Panc1 (cell line): ENCODE measurements at regions not wholly inside any gene's neighbourhood (a gene's known extent, or its start where the extent isn't known, plus 50 kb on each side); places are given as distances from the start of the nearest gene placed in this dataset.

Source experiments
- ATAC-seq: fragments of 200-7000 bp; cut with Tn5 transposase; 2 replicates; pipeline ENCODE4 v1.9.1; 2020; ENCODE audit warnings: mild to moderate bottlenecking, moderate library complexity
- BruUV-seq: library from RNA; stranded (reverse); fragments of 400-500 nt; replicated peaks from 2 replicates; lab custom pipeline; 2021; lab: Mats Ljungman, UMichigan
- CTCF ChIA-PET: fragments of 300-600 bp; sonication (Branson Sonifier 250); formaldehyde crosslinking; loops from one replicate; lab custom pipeline; 2022; ENCODE audit warnings: antibody characterized with exemption; lab: Charles Lee
- POLR2A ChIA-PET: fragments of 300-600 bp; sonication (Branson Sonifier 250); formaldehyde crosslinking; loops from one replicate; lab custom pipeline; 2022; ENCODE audit warnings: antibody characterized with exemption; lab: Charles Lee
- DNase-seq: peaks from one replicate; pipeline ENCODE4 v3.0.0-alpha.2; 2010; ENCODE audit warnings: low read depth, low spot score
- H3K27ac ChIP-seq: 2 replicates; pipeline ENCODE4 v1.5.1; 2011; ENCODE audit warnings: mild to moderate bottlenecking, low read length, inconsistent platforms
- H3K27me3 ChIP-seq: fragments of 200-500 bp; sonication (Bioruptor generic); 2 replicates; pipeline ENCODE4 v1.6.0; 2014; ENCODE audit warnings: low read length, inconsistent platforms; ENCODE audit not compliant: control insufficient read depth, insufficient read depth
- H3K36me3 ChIP-seq: fragments of 200-500 bp; sonication (Bioruptor generic); 2 replicates; pipeline ENCODE4 v1.5.1; 2014; ENCODE audit warnings: inconsistent platforms, mild to moderate bottlenecking, low read length, moderate library complexity; ENCODE audit not compliant: control insufficient read depth, insufficient read depth
- H3K4me1 ChIP-seq: 2 replicates; pipeline ENCODE4 v1.5.1; 2011; ENCODE audit warnings: inconsistent platforms, mild to moderate bottlenecking, low read length, moderate library complexity; ENCODE audit not compliant: control insufficient read depth, insufficient read depth
- H3K4me3 ChIP-seq, 2 experiments: 2 replicates each; pipeline ENCODE4 v1.5.1; 2011 to 2012; ENCODE audit warnings: low read depth in 2 of 2, low read length in 2 of 2, mild to moderate bottlenecking in 2 of 2, inconsistent platforms in 1 of 2, moderate library complexity in 1 of 2
- H3K9me3 ChIP-seq: fragments of 200-500 bp; sonication (Bioruptor generic); 2 replicates; pipeline ENCODE4 v1.5.1; 2014; ENCODE audit warnings: low read depth, mild to moderate bottlenecking, inconsistent platforms, low read length, moderate library complexity; ENCODE audit not compliant: control insufficient read depth, insufficient read depth
- CTCF ChIP-seq: fragments of 450-650 bp; IDR thresholded peaks from 2 replicates; pipeline ENCODE4 v1.5.1; 2017; ENCODE audit warnings: mild to moderate bottlenecking
- POLR2AphosphoS5 ChIP-seq: IDR thresholded peaks from 2 replicates; pipeline ENCODE4 v1.6.1; 2012; ENCODE audit warnings: mild to moderate bottlenecking, low read depth, low read length, moderate library complexity
- REST ChIP-seq, 2 experiments: IDR thresholded peaks; 2 replicates each; pipeline ENCODE4 v1.6.1; 2011 to 2012; ENCODE audit warnings: low read depth in 2 of 2, control low read depth in 1 of 2, low read length in 1 of 2, mild to moderate bottlenecking in 1 of 2, moderate library complexity in 1 of 2; ENCODE audit not compliant: insufficient read depth in 1 of 2
- SIN3A ChIP-seq: IDR thresholded peaks from 2 replicates; pipeline ENCODE4 v1.6.1; 2012; ENCODE audit warnings: low read depth, mild to moderate bottlenecking, low read length, moderate library complexity, borderline replicate concordance; ENCODE audit not compliant: insufficient read depth
- TCF7L2 ChIP-seq: IDR thresholded peaks from 2 replicates; pipeline ENCODE4 v1.6.1; 2011; ENCODE audit warnings: mild to moderate bottlenecking, low read depth, low read length, inconsistent platforms
- in situ Hi-C: cut with HindIII; loops from 2 replicates; pipeline ENCODE4 v1.10.0; 2016; ENCODE audit warnings: low sequenced_read_pairs, low pct_unique_long_range_greater_than_20kb
- intact Hi-C: fragments of 100-400 bp; cut with micrococcal nuclease; formaldehyde crosslinking; loops from one replicate; pipeline ENCODE4 v1.10.0; 2022; ENCODE audit not compliant: unreplicated experiment

- Histone ChIP-seq H3K4me3 (no peak overlapping the region), H3K27me3 (no peaks in the 10 kb centered on the region), H3K36me3 (no peaks in the 10 kb centered on the region), H3K4me1 (no peaks in the 10 kb centered on the region), H3K9me3 (no peaks in the 10 kb centered on the region), H3K27ac (no peak overlapping the region)
- no TSS peak for BruUV-seq
- ChIA-PET POLR2A (no interaction called here), CTCF (interaction anchor here (0.7 kb wide), 1 partner anchor 151 kb away, joined by 4 read pairs; no protein-coding TSS in a partner anchor)
- ATAC-seq, result no peak
- TF ChIP-seq SIN3A (no peak), CTCF (no peak), REST (IDR thresholded peaks at IDR 0.05; ENCODE audit: insufficient read depth in 1 of 2, low read depth in 2 of 2, low read length in 1 of 2) (no peak), TCF7L2 (no peak), POLR2AphosphoS5 (no peak)
- in situ Hi-C loops (no loop called here), intact Hi-C loops (no loop called here)
- DNase-seq, result no peak
Observed at GRCh38 chr10:124238367-124238766, 145.0 kb upstream of the CHST15 start.

GRCh38 chr10:124237282-124237961 is 144.0 kb upstream of the CHST15 start:
- CTCF ChIA-PET, result no interaction called here
- DNase-seq, result no peak
- Histone ChIP-seq H3K36me3 (no peaks in the 10 kb centered on the region), H3K4me3 (no peak overlapping the region), H3K4me1 (no peaks in the 10 kb centered on the region), H3K27ac (no peak overlapping the region), H3K9me3 (no peaks in the 10 kb centered on the region), H3K27me3 (no peaks in the 10 kb centered on the region)
- intact Hi-C loops (no loop called here), in situ Hi-C loops (no loop called here)
- no peak for TF ChIP-seq CTCF
- TF ChIP-seq POLR2AphosphoS5, result no peak
- no peak for TF ChIP-seq SIN3A
- TF ChIP-seq REST (IDR thresholded peaks at IDR 0.05; ENCODE audit: insufficient read depth in 1 of 2, low read depth in 2 of 2, low read length in 1 of 2), result no peak
- TF ChIP-seq TCF7L2, result no peak
- ATAC-seq, result no peak
- POLR2A ChIA-PET, result no interaction called here
- no TSS peak for BruUV-seq
